ENCODE measurements at regions not wholly inside any gene's neighbourhood (a gene's known extent, or its start where the extent isn't known, plus 50 kb on each side); places are given as distances from the start of the nearest gene placed in this dataset.

GRCh38 chr2:228786901-228787300, 484.2 kb downstream of the PID1 start:
- in situ Hi-C loops (cut with HindIII; ENCODE audit: low pct_unique_long_range_greater_than_20kb, low sequenced_read_pairs) (no loop called here), intact Hi-C loops (cut with micrococcal nuclease; ENCODE audit: unreplicated experiment) (no loop called here)
- ChIA-PET POLR2A (no interaction called here), CTCF (no interaction called here)
- no peaks in the 10 kb centered on the region for H3K9me3 ChIP-seq (ENCODE audit: control insufficient read depth, insufficient read depth, low read depth, low read length)
- H3K4me1 ChIP-seq (ENCODE audit: control insufficient read depth, insufficient read depth, low read length), result no peaks in the 10 kb centered on the region
- no peak overlapping the region for H3K4me3 ChIP-seq (ENCODE audit: low read depth in 2 of 2, low read length in 2 of 2)
- H3K27ac ChIP-seq (ENCODE audit: low read length), result no peak overlapping the region
- TF ChIP-seq CTCF (IDR thresholded peaks at IDR 0.05), result no peak
- no peak for TF ChIP-seq POLR2AphosphoS5 (IDR thresholded peaks at IDR 0.05; ENCODE audit: low read depth, low read length)
- TF ChIP-seq, protein P1, sequence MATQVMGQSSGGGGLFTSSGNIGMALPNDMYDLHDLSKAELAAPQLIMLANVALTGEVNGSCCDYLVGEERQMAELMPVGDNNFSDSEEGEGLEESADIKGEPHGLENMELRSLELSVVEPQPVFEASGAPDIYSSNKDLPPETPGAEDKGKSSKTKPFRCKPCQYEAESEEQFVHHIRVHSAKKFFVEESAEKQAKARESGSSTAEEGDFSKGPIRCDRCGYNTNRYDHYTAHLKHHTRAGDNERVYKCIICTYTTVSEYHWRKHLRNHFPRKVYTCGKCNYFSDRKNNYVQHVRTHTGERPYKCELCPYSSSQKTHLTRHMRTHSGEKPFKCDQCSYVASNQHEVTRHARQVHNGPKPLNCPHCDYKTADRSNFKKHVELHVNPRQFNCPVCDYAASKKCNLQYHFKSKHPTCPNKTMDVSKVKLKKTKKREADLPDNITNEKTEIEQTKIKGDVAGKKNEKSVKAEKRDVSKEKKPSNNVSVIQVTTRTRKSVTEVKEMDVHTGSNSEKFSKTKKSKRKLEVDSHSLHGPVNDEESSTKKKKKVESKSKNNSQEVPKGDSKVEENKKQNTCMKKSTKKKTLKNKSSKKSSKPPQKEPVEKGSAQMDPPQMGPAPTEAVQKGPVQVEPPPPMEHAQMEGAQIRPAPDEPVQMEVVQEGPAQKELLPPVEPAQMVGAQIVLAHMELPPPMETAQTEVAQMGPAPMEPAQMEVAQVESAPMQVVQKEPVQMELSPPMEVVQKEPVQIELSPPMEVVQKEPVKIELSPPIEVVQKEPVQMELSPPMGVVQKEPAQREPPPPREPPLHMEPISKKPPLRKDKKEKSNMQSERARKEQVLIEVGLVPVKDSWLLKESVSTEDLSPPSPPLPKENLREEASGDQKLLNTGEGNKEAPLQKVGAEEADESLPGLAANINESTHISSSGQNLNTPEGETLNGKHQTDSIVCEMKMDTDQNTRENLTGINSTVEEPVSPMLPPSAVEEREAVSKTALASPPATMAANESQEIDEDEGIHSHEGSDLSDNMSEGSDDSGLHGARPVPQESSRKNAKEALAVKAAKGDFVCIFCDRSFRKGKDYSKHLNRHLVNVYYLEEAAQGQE (IDR thresholded peaks at IDR 0.05; ENCODE audit: insufficient read depth in 1 of 2, low read depth in 2 of 2, low read length in 1 of 2), result no peak
- no peak for TF ChIP-seq SIN3A (IDR thresholded peaks at IDR 0.05; ENCODE audit: borderline replicate concordance, insufficient read depth, low read depth, low read length)
- no peak for TF ChIP-seq TCF7L2 (IDR thresholded peaks at IDR 0.05; ENCODE audit: low read depth, low read length)
- H3K36me3 ChIP-seq (ENCODE audit: control insufficient read depth, insufficient read depth, low read length), result no peaks in the 10 kb centered on the region
- no peak for ATAC-seq
- no TSS peak for BruUV-seq (replicated peaks)
- H3K27me3 ChIP-seq (ENCODE audit: control insufficient read depth, insufficient read depth, low read length), result no peaks in the 10 kb centered on the region
- no peak for DNase-seq (ENCODE audit: low read depth, low spot score)

DNA sequence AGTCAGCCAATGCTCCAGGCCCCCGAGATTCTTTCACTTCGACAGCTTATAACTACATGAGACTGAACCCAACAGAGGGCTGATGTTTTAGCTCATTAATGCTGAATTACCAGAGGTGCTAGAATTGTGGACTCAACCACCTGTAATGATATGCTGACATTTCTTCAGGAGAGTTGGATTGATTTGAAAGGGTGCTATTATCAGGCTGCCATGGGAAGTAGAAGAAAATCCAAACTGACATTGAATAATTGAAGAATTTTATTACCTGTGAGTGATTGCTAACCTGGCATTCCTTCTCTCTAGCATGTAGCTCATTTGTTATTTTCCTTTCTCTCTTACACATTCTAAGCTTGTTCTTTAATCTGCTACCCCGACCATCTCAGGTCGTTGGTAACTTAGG, 488.8 kb downstream of the PID1 start:
- POLR2A ChIA-PET, result no interaction called here
- intact Hi-C loops (cut with micrococcal nuclease; ENCODE audit: unreplicated experiment) (no loop called here), in situ Hi-C loops (cut with HindIII; ENCODE audit: low pct_unique_long_range_greater_than_20kb, low sequenced_read_pairs) (no loop called here)
- BruUV-seq (replicated peaks), result no TSS peak
- Histone ChIP-seq H3K4me3 (ENCODE audit: low read depth in 2 of 2, low read length in 2 of 2) (no peak overlapping the region), H3K27me3 (ENCODE audit: control insufficient read depth, insufficient read depth, low read length) (no peaks in the 10 kb centered on the region), H3K27ac (ENCODE audit: low read length) (no peak overlapping the region), H3K36me3 (ENCODE audit: control insufficient read depth, insufficient read depth, low read length) (no peaks in the 10 kb centered on the region), H3K4me1 (ENCODE audit: control insufficient read depth, insufficient read depth, low read length) (no peaks in the 10 kb centered on the region), H3K9me3 (ENCODE audit: control insufficient read depth, insufficient read depth, low read depth, low read length) (no peaks in the 10 kb centered on the region)
- CTCF ChIA-PET, result no interaction called here
- no peak for DNase-seq (ENCODE audit: low read depth, low spot score)
- no peak for TF ChIP-seq SIN3A (IDR thresholded peaks at IDR 0.05; ENCODE audit: borderline replicate concordance, insufficient read depth, low read depth, low read length)
- no peak for TF ChIP-seq TCF7L2 (IDR thresholded peaks at IDR 0.05; ENCODE audit: low read depth, low read length)
- TF ChIP-seq CTCF (IDR thresholded peaks at IDR 0.05), result no peak
- TF ChIP-seq POLR2AphosphoS5 (IDR thresholded peaks at IDR 0.05; ENCODE audit: low read depth, low read length), result no peak
- TF ChIP-seq, protein P1 (IDR thresholded peaks at IDR 0.05; ENCODE audit: insufficient read depth in 1 of 2, low read depth in 2 of 2, low read length in 1 of 2), result no peak
- no peak for ATAC-seq

Measured in Panc1 (cell line).